ENCODE measurements at regions not wholly inside any gene's neighbourhood (a gene's known extent, or its start where the extent isn't known, plus 50 kb on each side); places are given as distances from the start of the nearest gene placed in this dataset.
A peak's percentile ranks its signal among the peaks of the same experiment; 100 is the strongest.

DNA sequence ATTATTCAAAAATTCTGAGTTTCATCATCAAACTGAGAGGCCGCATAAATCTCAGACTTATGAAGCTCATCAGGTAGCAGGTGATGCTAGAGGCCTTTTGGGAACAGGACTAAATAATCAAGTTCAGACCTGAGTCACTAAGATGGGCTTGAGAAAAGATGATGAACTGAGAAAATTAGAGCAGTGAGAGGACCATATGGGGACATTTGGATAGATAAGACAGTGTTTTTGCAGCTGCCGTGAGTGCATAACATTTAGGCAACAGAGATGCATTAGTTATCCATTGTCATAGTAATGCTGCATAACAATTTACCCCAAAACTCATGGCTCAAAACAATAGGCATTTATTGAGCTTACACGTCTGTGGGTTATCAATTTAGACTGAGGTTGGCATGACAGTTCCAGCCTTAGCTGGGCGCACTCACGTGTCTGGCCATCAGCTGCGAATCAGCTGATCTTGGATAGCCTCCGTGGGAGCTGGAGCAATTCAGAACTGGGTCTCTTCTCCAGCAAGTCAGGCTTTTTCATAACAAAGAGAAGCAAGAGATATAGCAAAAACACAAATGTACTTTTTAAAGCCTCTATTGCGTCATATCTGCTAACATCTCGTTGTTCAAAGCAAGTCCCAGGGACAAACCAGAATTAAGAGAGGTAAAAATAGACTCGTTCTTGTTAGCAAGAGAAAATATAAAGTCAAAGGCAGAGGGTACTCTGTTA, 72.8 kb downstream of the CAPZA3 start:
- CTCF ChIA-PET (ENCODE audit: low intra/inter-chr PET ratio): no interaction called here

DNA sequence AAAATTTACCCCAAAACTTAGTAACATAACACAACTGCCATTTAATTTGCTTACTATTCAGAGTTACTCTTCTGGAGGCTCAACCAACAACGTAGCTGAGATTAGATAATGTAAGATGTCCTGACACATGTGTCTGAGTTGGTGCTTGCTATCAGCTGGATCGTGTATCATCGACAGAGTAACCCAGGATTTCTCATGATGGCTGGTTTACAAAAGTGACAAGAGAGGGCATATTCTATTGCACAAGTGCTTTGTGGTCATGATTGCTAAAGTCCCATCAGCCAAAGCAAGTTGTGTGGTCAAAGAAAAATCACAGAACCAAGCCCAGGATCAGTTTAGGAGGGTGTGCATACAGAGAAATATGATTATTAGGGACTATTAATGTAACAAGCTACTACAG, 73.4 kb downstream of the CAPZA3 start:
- H3K4me3 ChIP-seq: no peak overlapping the region
- no peak for TF ChIP-seq KDM4B (IDR thresholded peaks at IDR 0.05; ENCODE audit: borderline replicate concordance in 2 of 2, low read depth in 1 of 2)
- TF ChIP-seq, protein P1, sequence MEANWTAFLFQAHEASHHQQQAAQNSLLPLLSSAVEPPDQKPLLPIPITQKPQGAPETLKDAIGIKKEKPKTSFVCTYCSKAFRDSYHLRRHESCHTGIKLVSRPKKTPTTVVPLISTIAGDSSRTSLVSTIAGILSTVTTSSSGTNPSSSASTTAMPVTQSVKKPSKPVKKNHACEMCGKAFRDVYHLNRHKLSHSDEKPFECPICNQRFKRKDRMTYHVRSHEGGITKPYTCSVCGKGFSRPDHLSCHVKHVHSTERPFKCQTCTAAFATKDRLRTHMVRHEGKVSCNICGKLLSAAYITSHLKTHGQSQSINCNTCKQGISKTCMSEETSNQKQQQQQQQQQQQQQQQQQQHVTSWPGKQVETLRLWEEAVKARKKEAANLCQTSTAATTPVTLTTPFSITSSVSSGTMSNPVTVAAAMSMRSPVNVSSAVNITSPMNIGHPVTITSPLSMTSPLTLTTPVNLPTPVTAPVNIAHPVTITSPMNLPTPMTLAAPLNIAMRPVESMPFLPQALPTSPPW (CRISPR knock-in tag; IDR thresholded peaks at IDR 0.05): no peak
- no peak for TF ChIP-seq ETS2 (tag; IDR thresholded peaks at IDR 0.05; ENCODE audit: borderline replicate concordance, poor library complexity, severe bottlenecking)
- no peak for TF ChIP-seq ARNT (IDR thresholded peaks at IDR 0.05)
- TF ChIP-seq, protein P2, sequence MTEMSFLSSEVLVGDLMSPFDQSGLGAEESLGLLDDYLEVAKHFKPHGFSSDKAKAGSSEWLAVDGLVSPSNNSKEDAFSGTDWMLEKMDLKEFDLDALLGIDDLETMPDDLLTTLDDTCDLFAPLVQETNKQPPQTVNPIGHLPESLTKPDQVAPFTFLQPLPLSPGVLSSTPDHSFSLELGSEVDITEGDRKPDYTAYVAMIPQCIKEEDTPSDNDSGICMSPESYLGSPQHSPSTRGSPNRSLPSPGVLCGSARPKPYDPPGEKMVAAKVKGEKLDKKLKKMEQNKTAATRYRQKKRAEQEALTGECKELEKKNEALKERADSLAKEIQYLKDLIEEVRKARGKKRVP (CRISPR knock-in tag; IDR thresholded peaks at IDR 0.05): no peak
- TF ChIP-seq, protein P3, sequence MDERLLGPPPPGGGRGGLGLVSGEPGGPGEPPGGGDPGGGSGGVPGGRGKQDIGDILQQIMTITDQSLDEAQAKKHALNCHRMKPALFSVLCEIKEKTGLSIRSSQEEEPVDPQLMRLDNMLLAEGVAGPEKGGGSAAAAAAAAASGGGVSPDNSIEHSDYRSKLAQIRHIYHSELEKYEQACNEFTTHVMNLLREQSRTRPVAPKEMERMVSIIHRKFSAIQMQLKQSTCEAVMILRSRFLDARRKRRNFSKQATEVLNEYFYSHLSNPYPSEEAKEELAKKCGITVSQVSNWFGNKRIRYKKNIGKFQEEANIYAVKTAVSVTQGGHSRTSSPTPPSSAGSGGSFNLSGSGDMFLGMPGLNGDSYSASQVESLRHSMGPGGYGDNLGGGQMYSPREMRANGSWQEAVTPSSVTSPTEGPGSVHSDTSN (CRISPR knock-in tag; IDR thresholded peaks at IDR 0.05; ENCODE audit: low read depth): no peak
- TF ChIP-seq, protein P3 (tag; conservative IDR thresholded peaks at IDR 0.05; ENCODE audit: low read depth): no peak
- no peak overlapping the region for H3K9ac ChIP-seq (ENCODE audit: insufficient read depth in 1 of 2, low read depth in 2 of 2, low read length in 2 of 2)
- H3K27ac ChIP-seq (ENCODE audit: extremely low read depth, low read depth, low read length): no peak overlapping the region
- ATAC-seq (no peak), FAIRE-seq (no peak), DNase-seq (ENCODE audit: extremely low read depth in 1 of 4, low spot score in 3 of 4) (no peak)
- no peaks in the 10 kb centered on the region for H3K9me3 ChIP-seq (replicated peaks; ENCODE audit: control insufficient read depth, insufficient read depth, low read depth, low read length)
- no peak overlapping the region for H2AFZ ChIP-seq (ENCODE audit: low read depth, low read length)
- in situ Hi-C loops (cut with MboI) (no loop called here), intact Hi-C loops (cut with micrococcal nuclease) (no loop called here)
- no peaks in the 10 kb centered on the region for H3K79me2 ChIP-seq (ENCODE audit: control insufficient read depth, insufficient read depth, low read length)
- H3K4me1 ChIP-seq (replicated peaks in 1 of 2; ENCODE audit: control insufficient read depth in 2 of 2, insufficient read depth in 2 of 2, low read length in 2 of 2): no peaks in the 10 kb centered on the region; a peak in 2 of 5 replicates
- H3K9me1 ChIP-seq (ENCODE audit: control insufficient read depth, insufficient read depth, low read length): no peaks in the 10 kb centered on the region
- no peaks in the 10 kb centered on the region for H3K36me3 ChIP-seq (ENCODE audit: control insufficient read depth, insufficient read depth, low read length)
- CTCF ChIA-PET (ENCODE audit: low intra/inter-chr PET ratio): no interaction called here
- WGBS (ENCODE audit: insufficient coverage, low coverage, missing lambda C conversion rate): 8% methylated on average over 3 of the region's 3 CpGs
- POLR2A ChIA-PET: no interaction called here
- H3K4me2 ChIP-seq (ENCODE audit: insufficient read depth, low read length): no peak overlapping the region
- no peaks in the 10 kb centered on the region for H4K20me1 ChIP-seq (replicated peaks; ENCODE audit: control insufficient read depth, insufficient read depth, low read length)
- no peaks in the 10 kb centered on the region for H3K27me3 ChIP-seq (ENCODE audit: control insufficient read depth in 2 of 2, insufficient read depth in 2 of 2, low read length in 2 of 2)
- no TSS peak for BruUV-seq (replicated peaks)

More for the DNA sequence above, 72.8 kb downstream of the CAPZA3 start:
- Histone ChIP-seq H3K9me3 (replicated peaks; ENCODE audit: control insufficient read depth, insufficient read depth, low read depth, low read length) (no peaks in the 10 kb centered on the region), H3K79me2 (ENCODE audit: control insufficient read depth, insufficient read depth, low read length) (no peaks in the 10 kb centered on the region), H3K4me1 (replicated peaks in 1 of 2; ENCODE audit: control insufficient read depth in 2 of 2, insufficient read depth in 2 of 2, low read length in 2 of 2) (no peaks in the 10 kb centered on the region; a peak in 1 of 5 replicates), H3K9me1 (ENCODE audit: control insufficient read depth, insufficient read depth, low read length) (no peaks in the 10 kb centered on the region), H3K27me3 (ENCODE audit: control insufficient read depth in 2 of 2, insufficient read depth in 2 of 2, low read length in 2 of 2) (no peaks in the 10 kb centered on the region), H3K27ac (ENCODE audit: extremely low read depth, low read depth, low read length) (no peak overlapping the region), H4K20me1 (replicated peaks; ENCODE audit: control insufficient read depth, insufficient read depth, low read length) (no peaks in the 10 kb centered on the region), H3K4me3 (no peak overlapping the region), H2AFZ (ENCODE audit: low read depth, low read length) (no peak overlapping the region), H3K4me2 (ENCODE audit: insufficient read depth, low read length) (no peak overlapping the region), H3K36me3 (ENCODE audit: control insufficient read depth, insufficient read depth, low read length) (no peaks in the 10 kb centered on the region), H3K9ac (ENCODE audit: insufficient read depth in 1 of 2, low read depth in 2 of 2, low read length in 2 of 2) (no peak overlapping the region)
- ATAC-seq (no peak), DNase-seq (ENCODE audit: extremely low read depth in 1 of 4, low spot score in 3 of 4) (no peak), FAIRE-seq (no peak)
- intact Hi-C loops (cut with micrococcal nuclease) (no loop called here), in situ Hi-C loops (cut with MboI) (no loop called here)
- BruUV-seq (replicated peaks): no TSS peak
- POLR2A ChIA-PET: no interaction called here
- TF ChIP-seq CEBPB (tag; IDR thresholded peaks at IDR 0.05) (peak; percentile 60; the same call in 1 of the 2 replicates), MCM2 (IDR thresholded peaks at IDR 0.05; ENCODE audit: low read depth) (no peak), KLF13 (tag; IDR thresholded peaks at IDR 0.05; ENCODE audit: borderline replicate concordance, low read depth) (no peak), NRF1 (conservative IDR thresholded peaks at IDR 0.05 in 1 of 2, IDR thresholded peaks at IDR 0.05 in 1 of 2) (no peak), BACH1 (tag; IDR thresholded peaks at IDR 0.05) (no peak), CEBPG (CRISPR knock-in tag; IDR thresholded peaks at IDR 0.05) (no peak), CEBPG (tag; conservative IDR thresholded peaks at IDR 0.05 in 1 of 2, IDR thresholded peaks at IDR 0.05 in 1 of 2) (peak; percentile 36 to 77; a peak in 3 of 4 replicates), RBM22 (IDR thresholded peaks at IDR 0.05; ENCODE audit: low read depth, low read length, poor library complexity, severe bottlenecking) (no peak), NFE2 (IDR thresholded peaks at IDR 0.05; ENCODE audit: low read depth) (no peak)
- 35% methylated on average over 9 of the region's 10 CpGs for WGBS (ENCODE audit: insufficient coverage, low coverage, missing lambda C conversion rate)

All from K562 (cell line).